ENCODE measurements at regions not wholly inside any gene's neighbourhood (a gene's known extent, or its start where the extent isn't known, plus 50 kb on each side); places are given as distances from the start of the nearest gene placed in this dataset.

GRCh38 chr6:66896415-66896814 is 1189.4 kb upstream of the EYS start:
- no peak overlapping the region for H2AFZ ChIP-seq (ENCODE audit: low read depth, low read length)
- no peaks in the 10 kb centered on the region for H3K79me2 ChIP-seq (ENCODE audit: insufficient read depth, low read length)
- no peaks in the 10 kb centered on the region for H4K20me1 ChIP-seq (ENCODE audit: insufficient read depth, low read length)
- no peaks in the 10 kb centered on the region for H3K36me3 ChIP-seq (ENCODE audit: insufficient read depth, low read length)
- peaks cover 3% of the 10 kb centered on the region for H3K9me3 ChIP-seq (ENCODE audit: insufficient read depth, low read length, severe bottlenecking)
- TF ChIP-seq CTCF (IDR thresholded peaks at IDR 0.05; ENCODE audit: borderline replicate concordance, extremely low read depth, low read length, poor library complexity, severe bottlenecking) (no peak), EZH2 (IDR thresholded peaks at IDR 0.05; ENCODE audit: borderline replicate concordance, low read depth, low read length, severe bottlenecking) (no peak)
- ATAC-seq (ENCODE audit: insufficient read depth, low read depth) (no peak), DNase-seq (no peak)
- no peaks in the 10 kb centered on the region for H3K27me3 ChIP-seq (ENCODE audit: insufficient read depth, low read length, poor library complexity)
- no peak overlapping the region for H3K4me2 ChIP-seq (ENCODE audit: insufficient read depth, low read length)
- H3K4me3 ChIP-seq (ENCODE audit: low read depth in 1 of 2, low read length in 2 of 2), result no peak overlapping the region
- H3K9ac ChIP-seq (ENCODE audit: low read depth, low read length), result no peak overlapping the region
- H3K4me1 ChIP-seq (ENCODE audit: insufficient read depth, low read length), result no peaks in the 10 kb centered on the region
- H3K27ac ChIP-seq (ENCODE audit: low read length), result no peak overlapping the region

GRCh38 chr6:66883453-66883852 is 1176.4 kb upstream of the EYS start:
- Histone ChIP-seq H3K4me1 (ENCODE audit: insufficient read depth, low read length) (no peaks in the 10 kb centered on the region), H3K4me3 (ENCODE audit: low read depth in 1 of 2, low read length in 2 of 2) (no peak overlapping the region), H2AFZ (ENCODE audit: low read depth, low read length) (no peak overlapping the region), H3K27me3 (ENCODE audit: insufficient read depth, low read length, poor library complexity) (no peaks in the 10 kb centered on the region), H3K27ac (ENCODE audit: low read length) (no peak overlapping the region), H3K36me3 (ENCODE audit: insufficient read depth, low read length) (no peaks in the 10 kb centered on the region), H3K4me2 (ENCODE audit: insufficient read depth, low read length) (no peak overlapping the region), H3K9me3 (ENCODE audit: insufficient read depth, low read length, severe bottlenecking) (peaks cover 15% of the 10 kb centered on the region), H3K79me2 (ENCODE audit: insufficient read depth, low read length) (no peaks in the 10 kb centered on the region), H3K9ac (ENCODE audit: low read depth, low read length) (no peak overlapping the region), H4K20me1 (ENCODE audit: insufficient read depth, low read length) (no peaks in the 10 kb centered on the region)
- DNase-seq (no peak), ATAC-seq (ENCODE audit: insufficient read depth, low read depth) (no peak)
- TF ChIP-seq CTCF (IDR thresholded peaks at IDR 0.05; ENCODE audit: borderline replicate concordance, extremely low read depth, low read length, poor library complexity, severe bottlenecking) (no peak), EZH2 (IDR thresholded peaks at IDR 0.05; ENCODE audit: borderline replicate concordance, low read depth, low read length, severe bottlenecking) (no peak)

- DNase-seq (no peak), ATAC-seq (ENCODE audit: insufficient read depth, low read depth) (no peak)
Measured at GRCh38 chr6:66866801-66867200, 1159.8 kb upstream of the EYS start.

More at GRCh38 chr6:66866801-66867200, 1159.8 kb upstream of the EYS start:
- Histone ChIP-seq H3K27ac (ENCODE audit: low read length) (no peak overlapping the region), H3K4me2 (ENCODE audit: insufficient read depth, low read length) (no peak overlapping the region), H3K79me2 (ENCODE audit: insufficient read depth, low read length) (no peaks in the 10 kb centered on the region), H4K20me1 (ENCODE audit: insufficient read depth, low read length) (no peaks in the 10 kb centered on the region), H3K9me3 (ENCODE audit: insufficient read depth, low read length, severe bottlenecking) (no peaks in the 10 kb centered on the region), H2AFZ (ENCODE audit: low read depth, low read length) (no peak overlapping the region), H3K4me3 (ENCODE audit: low read depth in 1 of 2, low read length in 2 of 2) (no peak overlapping the region), H3K27me3 (ENCODE audit: insufficient read depth, low read length, poor library complexity) (no peaks in the 10 kb centered on the region), H3K4me1 (ENCODE audit: insufficient read depth, low read length) (no peaks in the 10 kb centered on the region), H3K9ac (ENCODE audit: low read depth, low read length) (no peak overlapping the region), H3K36me3 (ENCODE audit: insufficient read depth, low read length) (no peaks in the 10 kb centered on the region)
- no peak for TF ChIP-seq CTCF (IDR thresholded peaks at IDR 0.05; ENCODE audit: borderline replicate concordance, extremely low read depth, low read length, poor library complexity, severe bottlenecking)
- TF ChIP-seq EZH2 (IDR thresholded peaks at IDR 0.05; ENCODE audit: borderline replicate concordance, low read depth, low read length, severe bottlenecking), result no peak
